HEK293 (cell line): ENCODE measurements at regions not wholly inside any gene's neighbourhood (a gene's known extent, or its start where the extent isn't known, plus 50 kb on each side); places are given as distances from the start of the nearest gene placed in this dataset.

Experiments
- CTCF ChIP-seq: fragments of 450-650 bp; formaldehyde crosslinking; IDR thresholded peaks from 2 replicates; pipeline ENCODE4 v1.5.1; 2016; ENCODE audit warnings: missing biosample characterization, missing genetic modification characterization
- GLIS1 ChIP-seq: fragments of 450-650 bp; formaldehyde crosslinking; IDR thresholded peaks from 2 replicates; pipeline ENCODE4 v1.5.1; 2016; ENCODE audit warnings: missing biosample characterization, missing genetic modification characterization
- HOXA7 ChIP-seq: sonication (generic); formaldehyde crosslinking; IDR thresholded peaks from 2 replicates; pipeline ENCODE4 v1.8.1; 2022; ENCODE audit warnings: missing genetic modification reagents, borderline replicate concordance
- PATZ1 ChIP-seq: fragments of 450-650 bp; formaldehyde crosslinking; IDR thresholded peaks from 2 replicates; pipeline ENCODE4 v1.5.1; 2016; ENCODE audit warnings: missing biosample characterization, missing genetic modification characterization
- SETDB1 ChIP-seq: IDR thresholded peaks from one replicate; pipeline ENCODE4 v1.6.1; 2017; ENCODE audit warnings: mild to moderate bottlenecking, low read length, moderate library complexity, mixed read lengths; ENCODE audit not compliant: insufficient read length
- SP2 ChIP-seq: fragments of 450-650 bp; formaldehyde crosslinking; IDR thresholded peaks from 2 replicates; pipeline ENCODE4 v1.5.1; 2016; ENCODE audit warnings: missing biosample characterization, missing genetic modification characterization
- WT1 ChIP-seq: fragments of 450-650 bp; formaldehyde crosslinking; IDR thresholded peaks from 2 replicates; pipeline ENCODE4 v1.5.1; 2016; ENCODE audit warnings: missing biosample characterization, missing genetic modification characterization
- ZNF155 ChIP-seq: fragments of 450-650 bp; formaldehyde crosslinking; IDR thresholded peaks from 2 replicates; pipeline ENCODE4 v1.5.1; 2016; ENCODE audit warnings: missing biosample characterization, missing genetic modification characterization
- ZNF175 ChIP-seq: fragments of 450-650 bp; formaldehyde crosslinking; IDR thresholded peaks from 2 replicates; pipeline ENCODE4 v1.5.1; 2016; ENCODE audit warnings: missing biosample characterization, missing genetic modification characterization
- ZNF274 ChIP-seq, 2 experiments: fragments of 200-500 bp in 1 of 2; fragments of 450-650 bp in 1 of 2; sonication (Bioruptor generic) in 1 of 2; formaldehyde crosslinking in 1 of 2; IDR thresholded peaks; 2 replicates each; pipeline versions ENCODE4 v1.5.1 to v1.6.1; 2014 to 2016; ENCODE audit warnings: borderline replicate concordance in 1 of 2, inconsistent platforms in 1 of 2, low read length in 1 of 2, missing biosample characterization in 1 of 2, missing genetic modification characterization in 1 of 2
- ZNF391 ChIP-seq: fragments of 450-650 bp; formaldehyde crosslinking; IDR thresholded peaks from 2 replicates; pipeline ENCODE4 v1.5.1; 2016; ENCODE audit warnings: low read depth, missing biosample characterization, missing genetic modification characterization, borderline replicate concordance
- ZNF510 ChIP-seq: fragments of 450-650 bp; formaldehyde crosslinking; IDR thresholded peaks from 2 replicates; pipeline ENCODE4 v1.5.1; 2018; ENCODE audit warnings: mild to moderate bottlenecking, missing genetic modification characterization, missing biosample characterization; ENCODE audit not compliant: insufficient replicate concordance
- ZNF561 ChIP-seq: fragments of 450-650 bp; IDR thresholded peaks from 2 replicates; pipeline ENCODE4 v1.5.1; 2018; ENCODE audit warnings: missing biosample characterization, missing genetic modification characterization, borderline replicate concordance
- ZNF626 ChIP-seq: fragments of 450-650 bp; sonication (Bioruptor Pico); formaldehyde crosslinking; IDR thresholded peaks from 2 replicates; pipeline ENCODE4 v1.5.1; 2018; ENCODE audit warnings: missing biosample characterization, missing genetic modification characterization, inconsistent platforms

DNA sequence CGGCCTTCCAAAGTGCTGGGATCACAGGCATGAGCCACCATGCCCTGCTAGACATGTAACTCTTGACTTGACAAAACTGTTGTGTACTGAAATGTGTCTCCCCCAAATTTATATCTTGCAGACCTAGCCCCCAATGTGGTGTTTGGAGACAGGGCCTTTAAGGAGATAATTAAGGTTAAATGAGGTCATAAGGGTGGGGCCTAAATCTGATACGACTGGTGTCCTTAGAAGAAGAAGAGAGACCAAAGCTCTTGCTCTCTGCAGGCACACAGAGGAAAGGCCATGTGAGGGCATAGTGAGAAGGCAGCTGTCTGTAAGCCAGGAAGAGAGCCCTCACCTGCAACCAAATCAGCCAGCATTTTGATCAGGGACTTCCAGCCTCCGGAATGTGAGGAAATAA, 361.3 kb downstream of the SV2B start:
- TF ChIP-seq CTCF = no peak
- no peak for TF ChIP-seq SP2 (tag by site-specific recombination)
- no peak for TF ChIP-seq ZNF626
- TF ChIP-seq ZNF274 (IDR thresholded peaks at IDR 0.05; ENCODE audit: low read length) = no peak
- no peak for TF ChIP-seq ZNF274 (tag by site-specific recombination; IDR thresholded peaks at IDR 0.05; ENCODE audit: borderline replicate concordance)
- no peak for TF ChIP-seq GLIS1 (tag by site-specific recombination)
- no peak for TF ChIP-seq ZNF391
- no peak for TF ChIP-seq PATZ1
- TF ChIP-seq ZNF175 = no peak
- no peak for TF ChIP-seq HOXA7 (CRISPR knock-in tag)
- no peak for TF ChIP-seq SETDB1
- TF ChIP-seq ZNF510 (tag by site-specific recombination) = no peak
- no peak for TF ChIP-seq ZNF155 (tag by site-specific recombination)
- no peak for TF ChIP-seq WT1 (tag by site-specific recombination)
- no peak for TF ChIP-seq ZNF561
